Keratinocyte (primary cell): ENCODE measurements at regions not wholly inside any gene's neighbourhood (a gene's known extent, or its start where the extent isn't known, plus 50 kb on each side); places are given as distances from the start of the nearest gene placed in this dataset.

Experiments used
- DNase-seq: peaks from one replicate; pipeline ENCODE4 v3.0.0-alpha.2; 2011; ENCODE audit warnings: low read depth, missing footprints, low spot score
- FAIRE-seq: peaks from 2 replicates; lab custom pipeline; 2011; peaks lifted over from hg19 to GRCh38; lab: Jason Lieb, UNC
- H2AFZ ChIP-seq: 2 replicates; pipeline ENCODE4 v1.6.0; 2012; ENCODE audit warnings: low read length, control low read depth, inconsistent platforms; ENCODE audit not compliant: control insufficient read depth
- H3K27ac ChIP-seq: 2 replicates; pipeline ENCODE4 v1.5.1; 2011; ENCODE audit warnings: low read length; ENCODE audit not compliant: control insufficient read depth, insufficient read depth
- H3K27me3 ChIP-seq: 3 replicates; pipeline ENCODE4 v1.6.0; 2011; ENCODE audit warnings: low read length; ENCODE audit not compliant: control insufficient read depth, insufficient read depth; ENCODE audit errors: extremely low read depth
- H3K36me3 ChIP-seq, 2 experiments: 2 replicates in 1 of 2; 3 replicates in 1 of 2; pipeline ENCODE4 v1.5.1; 2011; ENCODE audit warnings: low read length in 2 of 2, mild to moderate bottlenecking in 1 of 2; ENCODE audit not compliant: control insufficient read depth in 2 of 2, insufficient read depth in 2 of 2; ENCODE audit errors: extremely low read depth in 1 of 2
- H3K4me1 ChIP-seq: 3 replicates; pipeline ENCODE4 v1.5.1; 2011; ENCODE audit warnings: low read length; ENCODE audit not compliant: control insufficient read depth, insufficient read depth; ENCODE audit errors: extremely low read depth
- H3K4me2 ChIP-seq: 3 replicates; pipeline ENCODE4 v1.6.0; 2011; ENCODE audit warnings: low read depth, low read length; ENCODE audit not compliant: control insufficient read depth, insufficient read depth; ENCODE audit errors: extremely low read depth
- H3K4me3 ChIP-seq, 3 experiments: fragments of 200-600 bp in 1 of 3; sonication (generic) in 1 of 3; 2 replicates in 2 of 3; 3 replicates in 1 of 3; pipeline ENCODE4 v1.5.1; 2011 to 2016; ENCODE audit warnings: low read length in 3 of 3, mild to moderate bottlenecking in 3 of 3, control low read depth in 2 of 3, inconsistent platforms in 1 of 3, low read depth in 1 of 3, mixed read lengths in 1 of 3, mixed run types in 1 of 3, moderate library complexity in 1 of 3; ENCODE audit not compliant: control insufficient read depth in 2 of 3, insufficient read depth in 2 of 3; ENCODE audit errors: extremely low read depth in 1 of 3
- H3K79me2 ChIP-seq: 2 replicates; pipeline ENCODE4 v1.6.0; 2012; ENCODE audit warnings: low read length; ENCODE audit not compliant: control insufficient read depth, insufficient read depth
- H3K9ac ChIP-seq: 3 replicates; pipeline ENCODE4 v1.6.0; 2011; ENCODE audit warnings: low read length; ENCODE audit not compliant: control insufficient read depth, insufficient read depth; ENCODE audit errors: extremely low read depth
- H3K9me1 ChIP-seq: 3 replicates; pipeline ENCODE4 v1.6.0; 2011; ENCODE audit warnings: low read length; ENCODE audit not compliant: control insufficient read depth, insufficient read depth; ENCODE audit errors: extremely low read depth
- H3K9me3 ChIP-seq: 2 replicates; pipeline ENCODE4 v1.5.1; 2012; ENCODE audit warnings: low read depth, low read length; ENCODE audit not compliant: control insufficient read depth
- H4K20me1 ChIP-seq: 3 replicates; pipeline ENCODE4 v1.6.0; 2011; ENCODE audit warnings: low read length; ENCODE audit not compliant: control insufficient read depth, insufficient read depth; ENCODE audit errors: extremely low read depth
- CTCF ChIP-seq, 3 experiments: IDR thresholded peaks in 1 of 3; conservative IDR thresholded peaks in 1 of 3; optimal IDR thresholded peaks in 1 of 3; 2 replicates in 2 of 3; 3 replicates in 1 of 3; pipeline versions ENCODE3 to v1.5.1; 2011; ENCODE audit warnings: low read length in 3 of 3, mild to moderate bottlenecking in 3 of 3, moderate library complexity in 2 of 3, control low read depth in 1 of 3, inconsistent platforms in 1 of 3; ENCODE audit not compliant: insufficient read depth in 2 of 3; ENCODE audit errors: extremely low read depth in 1 of 3
- EZH2 ChIP-seq: IDR thresholded peaks from one replicate; pipeline ENCODE4 v1.6.1; 2012; ENCODE audit warnings: inconsistent platforms, mild to moderate bottlenecking, low read length, moderate library complexity
- dilution Hi-C: fragments of 300-500 bp; cut with MboI; formaldehyde crosslinking; loops from one replicate; pipeline ENCODE4 v1.7.0; 2020; ENCODE audit warnings: low sequenced_read_pairs; ENCODE audit not compliant: extremely low pct_ligation_motif_present

DNA sequence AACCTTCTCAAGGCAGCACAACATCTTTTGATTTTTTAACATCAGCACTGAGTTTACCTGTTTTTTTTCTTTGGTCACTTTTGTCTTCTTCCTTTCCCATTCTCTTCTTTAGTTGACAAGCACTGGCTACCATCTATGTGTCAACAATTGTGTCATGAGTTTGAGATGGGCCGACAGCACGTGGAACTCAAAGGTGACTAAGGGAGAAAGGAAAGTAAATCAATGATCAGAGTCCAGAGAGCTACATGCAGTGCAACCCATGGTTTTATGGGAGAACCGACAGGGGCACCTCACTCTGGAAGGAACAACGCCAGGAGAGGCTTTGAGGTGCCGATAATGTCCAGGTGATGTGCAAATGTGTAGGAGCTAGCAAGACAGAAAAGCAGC is 755.5 kb downstream of the RNF144A start:
- FAIRE-seq (no peak), DNase-seq (no peak)
- H4K20me1 ChIP-seq, result no peaks in the 10 kb centered on the region
- H3K27me3 ChIP-seq, result no peaks in the 10 kb centered on the region
- H3K4me2 ChIP-seq, result no peak overlapping the region
- H3K9me3 ChIP-seq, result no peaks in the 10 kb centered on the region
- H3K27ac ChIP-seq, result no peak overlapping the region
- no peaks in the 10 kb centered on the region for H3K79me2 ChIP-seq
- dilution Hi-C loops, result no loop called here
- no peak overlapping the region for H3K9ac ChIP-seq
- no peaks in the 10 kb centered on the region for H3K36me3 ChIP-seq
- H2AFZ ChIP-seq, result no peak overlapping the region
- no peak overlapping the region for H3K4me3 ChIP-seq
- H3K4me1 ChIP-seq, result no peaks in the 10 kb centered on the region
- H3K9me1 ChIP-seq, result no peaks in the 10 kb centered on the region
- TF ChIP-seq EZH2 (no peak), CTCF (optimal IDR thresholded peaks at IDR 0.05 in 1 of 3, IDR thresholded peaks at IDR 0.05 in 1 of 3, conservative IDR thresholded peaks at IDR 0.05 in 1 of 3; ENCODE audit: extremely low read depth in 1 of 3, insufficient read depth in 2 of 3, low read length in 3 of 3) (no peak)

- no peak for TF ChIP-seq CTCF (optimal IDR thresholded peaks at IDR 0.05 in 1 of 3, IDR thresholded peaks at IDR 0.05 in 1 of 3, conservative IDR thresholded peaks at IDR 0.05 in 1 of 3; ENCODE audit: extremely low read depth in 1 of 3, insufficient read depth in 2 of 3, low read length in 3 of 3)
- no peak for TF ChIP-seq EZH2
- Histone ChIP-seq H3K4me3 (no peak overlapping the region), H3K36me3 (no peaks in the 10 kb centered on the region), H3K4me2 (no peak overlapping the region), H3K9ac (no peak overlapping the region), H3K27me3 (no peaks in the 10 kb centered on the region), H3K79me2 (no peaks in the 10 kb centered on the region), H2AFZ (no peak overlapping the region), H3K4me1 (no peaks in the 10 kb centered on the region), H3K9me3 (no peaks in the 10 kb centered on the region), H3K9me1 (no peaks in the 10 kb centered on the region), H3K27ac (no peak overlapping the region), H4K20me1 (no peaks in the 10 kb centered on the region)
- dilution Hi-C loops, result no loop called here
- DNase-seq (no peak), FAIRE-seq (no peak)
These were observed 755.9 kb downstream of the RNF144A start for GRCh38 chr2:7673101-7673500.
